MCF 10A (cell line): ENCODE measurements at regions not wholly inside any gene's neighbourhood (a gene's known extent, or its start where the extent isn't known, plus 50 kb on each side); places are given as distances from the start of the nearest gene placed in this dataset.

Source experiments
- BruUV-seq: library from RNA; stranded (reverse); fragments of 400-500 nt; replicated peaks from 2 replicates; lab custom pipeline; 2021; lab: Mats Ljungman, UMichigan
- CTCF ChIA-PET: fragments of 300-600 bp; sonication (Branson Sonifier 250); formaldehyde crosslinking; extraction: SDS; loops from one replicate; lab custom pipeline; 2021; ENCODE audit warnings: antibody characterized with exemption, inconsistent platforms; lab: Yijun Ruan, JAX
- POLR2A ChIA-PET: fragments of 300-600, 350-650 bp; sonication (Branson Sonifier 250); formaldehyde crosslinking; extraction: SDS; loops from one replicate; lab custom pipeline; 2020; ENCODE audit warnings: antibody characterized with exemption, inconsistent platforms; lab: Yijun Ruan, JAX
- DNase-seq: peaks from one replicate; pipeline ENCODE4 v3.0.0-alpha.2; 2018; ENCODE audit not compliant: unreplicated experiment
- H3K27ac Mint-ChIP-seq: one replicate; pipeline ENCODE4 v1.8.0; 2022; ENCODE audit warnings: mild to moderate bottlenecking, low read depth, mixed read lengths; ENCODE audit not compliant: unreplicated experiment
- H3K27me3 Mint-ChIP-seq: one replicate; pipeline ENCODE4 v1.8.0; 2022; ENCODE audit warnings: mixed read lengths; ENCODE audit not compliant: insufficient read depth, unreplicated experiment
- H3K36me3 Mint-ChIP-seq: one replicate; pipeline ENCODE4 v1.8.0; 2022; ENCODE audit warnings: mild to moderate bottlenecking, moderate library complexity, mixed read lengths; ENCODE audit not compliant: insufficient read depth, unreplicated experiment
- H3K4me1 Mint-ChIP-seq: one replicate; pipeline ENCODE4 v1.8.0; 2022; ENCODE audit warnings: mixed read lengths; ENCODE audit not compliant: insufficient read depth, unreplicated experiment
- H3K4me3 Mint-ChIP-seq: one replicate; pipeline ENCODE4 v1.8.0; 2022; ENCODE audit warnings: mild to moderate bottlenecking, moderate library complexity, mixed read lengths; ENCODE audit not compliant: unreplicated experiment
- H3K9me3 Mint-ChIP-seq: one replicate; pipeline ENCODE4 v1.8.0; 2022; ENCODE audit warnings: mixed read lengths; ENCODE audit not compliant: unreplicated experiment
- intact Hi-C: fragments of 100-400 bp; cut with micrococcal nuclease; formaldehyde crosslinking; loops from 2 replicates; pipeline ENCODE4 v1.14.1; 2022
- TF ChIP-seq, protein P1 (sequence below): fragments of 200-600 bp; IDR thresholded peaks from one replicate; pipeline ENCODE4 v1.8.0; 2022; ENCODE audit warnings: antibody characterized with exemption, mild to moderate bottlenecking; ENCODE audit not compliant: unreplicated experiment

DNA sequence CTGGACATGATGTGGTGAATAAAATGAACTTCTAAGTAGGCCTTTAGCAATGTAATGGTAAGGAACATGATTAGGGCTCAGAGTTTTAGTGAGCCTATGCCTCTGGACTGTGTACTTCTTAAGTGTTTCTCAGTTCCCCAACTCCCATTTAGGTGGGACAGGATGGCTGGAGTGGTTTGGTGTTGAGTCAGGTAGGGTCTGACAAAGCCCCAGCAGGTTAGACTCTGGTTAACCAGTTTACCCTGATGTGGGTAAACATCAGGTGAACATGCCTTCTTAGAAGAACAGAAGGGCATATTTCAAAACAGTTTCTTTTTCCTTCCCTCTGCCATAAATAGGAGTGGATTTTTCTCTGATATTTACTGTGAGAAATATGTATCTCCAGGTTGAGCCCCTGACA is 1548.7 kb downstream of the GRIK2 start:
- Mint-ChIP-seq H3K4me1 (peaks cover under 1% of the 10 kb centered on the region), H3K36me3 (no peaks in the 10 kb centered on the region), H3K9me3 (no peaks in the 10 kb centered on the region), H3K27ac (no peak overlapping the region), H3K27me3 (no peaks in the 10 kb centered on the region), H3K4me3 (no peak overlapping the region)
- ChIA-PET CTCF (no interaction called here), POLR2A (no interaction called here)
- intact Hi-C loops = no loop called here
- TF ChIP-seq, protein P1, sequence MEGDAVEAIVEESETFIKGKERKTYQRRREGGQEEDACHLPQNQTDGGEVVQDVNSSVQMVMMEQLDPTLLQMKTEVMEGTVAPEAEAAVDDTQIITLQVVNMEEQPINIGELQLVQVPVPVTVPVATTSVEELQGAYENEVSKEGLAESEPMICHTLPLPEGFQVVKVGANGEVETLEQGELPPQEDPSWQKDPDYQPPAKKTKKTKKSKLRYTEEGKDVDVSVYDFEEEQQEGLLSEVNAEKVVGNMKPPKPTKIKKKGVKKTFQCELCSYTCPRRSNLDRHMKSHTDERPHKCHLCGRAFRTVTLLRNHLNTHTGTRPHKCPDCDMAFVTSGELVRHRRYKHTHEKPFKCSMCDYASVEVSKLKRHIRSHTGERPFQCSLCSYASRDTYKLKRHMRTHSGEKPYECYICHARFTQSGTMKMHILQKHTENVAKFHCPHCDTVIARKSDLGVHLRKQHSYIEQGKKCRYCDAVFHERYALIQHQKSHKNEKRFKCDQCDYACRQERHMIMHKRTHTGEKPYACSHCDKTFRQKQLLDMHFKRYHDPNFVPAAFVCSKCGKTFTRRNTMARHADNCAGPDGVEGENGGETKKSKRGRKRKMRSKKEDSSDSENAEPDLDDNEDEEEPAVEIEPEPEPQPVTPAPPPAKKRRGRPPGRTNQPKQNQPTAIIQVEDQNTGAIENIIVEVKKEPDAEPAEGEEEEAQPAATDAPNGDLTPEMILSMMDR = no peak
- no peak for DNase-seq
- BruUV-seq = no TSS peak

DNA sequence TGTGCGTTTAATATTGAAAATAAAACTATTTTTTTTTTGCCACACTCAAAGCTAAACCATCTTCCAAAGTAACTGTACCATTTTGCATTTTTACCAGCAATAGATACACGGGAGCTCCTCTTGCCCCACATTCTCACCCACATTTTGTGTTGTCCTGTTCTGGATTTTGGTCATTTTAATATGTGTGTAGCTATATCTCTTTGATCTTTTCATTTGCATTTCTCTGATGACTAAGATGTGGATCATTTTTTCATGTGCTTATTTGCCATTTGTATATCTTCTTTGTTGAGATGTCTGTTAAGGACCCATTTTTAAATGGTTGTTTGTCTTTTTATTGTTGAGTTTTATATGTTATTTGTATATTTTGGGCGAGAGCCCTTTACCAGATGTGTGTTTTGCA is 1543.5 kb downstream of the GRIK2 start:
- ChIA-PET POLR2A (no interaction called here), CTCF (no interaction called here)
- DNase-seq = no peak
- Mint-ChIP-seq H3K36me3 (no peaks in the 10 kb centered on the region), H3K27me3 (no peaks in the 10 kb centered on the region), H3K27ac (no peak overlapping the region), H3K4me3 (no peak overlapping the region), H3K9me3 (no peaks in the 10 kb centered on the region), H3K4me1 (peaks cover 5% of the 10 kb centered on the region)
- no TSS peak for BruUV-seq
- TF ChIP-seq, protein P1 = no peak
- intact Hi-C loops = no loop called here

DNA sequence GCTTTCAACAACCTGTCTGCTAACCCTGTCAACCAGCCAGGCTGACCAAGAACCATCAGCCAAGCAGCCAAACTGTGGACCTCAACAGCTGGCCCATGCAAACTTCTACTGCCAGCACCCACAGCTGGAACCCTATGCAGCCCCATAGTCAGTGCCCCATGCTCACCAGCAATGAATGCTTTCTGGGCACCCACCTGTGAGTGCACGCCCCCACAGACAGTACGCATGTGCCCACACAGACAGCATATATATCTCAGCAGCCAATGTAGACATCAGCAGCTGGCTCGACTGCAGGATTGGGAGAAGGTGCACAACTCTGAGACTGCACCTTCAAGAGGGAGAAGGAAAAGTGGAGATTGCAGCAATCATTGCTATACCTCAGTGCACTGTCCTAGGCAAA is 1534.6 kb downstream of the GRIK2 start:
- Mint-ChIP-seq H3K4me1 (no peaks in the 10 kb centered on the region), H3K9me3 (no peaks in the 10 kb centered on the region), H3K36me3 (no peaks in the 10 kb centered on the region), H3K27ac (no peak overlapping the region), H3K27me3 (no peaks in the 10 kb centered on the region), H3K4me3 (no peak overlapping the region)
- DNase-seq = no peak
- TF ChIP-seq, protein P1 = no peak
- no TSS peak for BruUV-seq
- POLR2A ChIA-PET = interaction anchor here (0.6 kb wide), 1 partner anchor 12 kb away, joined by 3 read pairs; no protein-coding TSS in a partner anchor
- CTCF ChIA-PET = no interaction called here
- intact Hi-C loops = no loop called here

DNA sequence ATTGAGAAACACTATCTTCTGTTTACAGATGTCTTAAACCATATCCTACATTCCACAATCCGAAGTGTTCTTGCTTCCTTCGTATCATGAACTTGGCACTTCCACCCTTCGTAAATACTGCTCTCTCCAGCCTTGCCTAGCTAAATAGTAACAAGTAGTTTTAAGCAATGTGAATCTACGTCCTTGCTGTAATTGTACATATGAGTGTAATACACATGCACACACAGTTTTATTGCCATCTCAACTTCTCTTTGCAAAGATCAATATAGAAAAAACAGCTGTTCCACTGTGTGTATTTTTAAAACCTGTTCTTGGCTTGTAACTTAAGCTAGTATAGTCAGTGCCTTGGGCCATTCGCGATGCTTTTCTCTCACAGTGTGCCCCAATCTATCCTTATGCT is 1524.7 kb downstream of the GRIK2 start:
- POLR2A ChIA-PET = no interaction called here
- DNase-seq = no peak
- intact Hi-C loops = no loop called here
- no peak overlapping the region for H3K4me3 Mint-ChIP-seq
- BruUV-seq = no TSS peak
- no peak overlapping the region for H3K27ac Mint-ChIP-seq
- H3K36me3 Mint-ChIP-seq = no peaks in the 10 kb centered on the region
- H3K27me3 Mint-ChIP-seq = no peaks in the 10 kb centered on the region
- CTCF ChIA-PET = no interaction called here
- no peaks in the 10 kb centered on the region for H3K4me1 Mint-ChIP-seq
- peaks cover 18% of the 10 kb centered on the region for H3K9me3 Mint-ChIP-seq
- TF ChIP-seq, protein P1 = no peak
